HuH-7.5 (cell line): ENCODE measurements at regions not wholly inside any gene's neighbourhood (a gene's known extent, or its start where the extent isn't known, plus 50 kb on each side); places are given as distances from the start of the nearest gene placed in this dataset.
"Not testable (repeated sequence)": the region's sequence is repeated elsewhere in the genome, so short reads cannot be mapped to it uniquely, and the experiment has no call there.

Experiments used
- DNase-seq: peaks from one replicate; pipeline ENCODE4 v3.0.0; 2011; ENCODE audit warnings: low spot score

GRCh38 chr13:37997641-37998040, 128.1 kb upstream of the TRPC4 start:
- no peak for DNase-seq

GRCh38 chr13:37995092-37995491, 125.5 kb upstream of the TRPC4 start:
- no peak for DNase-seq

GRCh38 chr13:37986811-37987210, 117.2 kb upstream of the TRPC4 start:
- no peak for DNase-seq

GRCh38 chr13:37985281-37985680, 115.7 kb upstream of the TRPC4 start:
- DNase-seq = no peak

- no peak for DNase-seq
Measured at GRCh38 chr13:37984357-37984756, 114.8 kb upstream of the TRPC4 start.

- no peak for DNase-seq
Measured at GRCh38 chr13:37981932-37982331, 112.4 kb upstream of the TRPC4 start.

- no peak for DNase-seq
Measured at GRCh38 chr13:37978680-37979079, 109.1 kb upstream of the TRPC4 start.

- no peak for DNase-seq
Measured at GRCh38 chr13:37968555-37968954, 99.0 kb upstream of the TRPC4 start.

GRCh38 chr13:37966266-37966665, 96.7 kb upstream of the TRPC4 start:
- DNase-seq = no peak

GRCh38 chr13:37960427-37960826, 90.9 kb upstream of the TRPC4 start:
- no peak for DNase-seq

GRCh38 chr13:37959284-37959683, 89.7 kb upstream of the TRPC4 start:
- no peak for DNase-seq

- DNase-seq = no peak
Measured at GRCh38 chr13:37956536-37956935, 87.0 kb upstream of the TRPC4 start.

- not testable (repeated sequence) for DNase-seq
Measured at GRCh38 chr13:37954597-37954996, 85.0 kb upstream of the TRPC4 start.

GRCh38 chr13:37954191-37954590, 84.6 kb upstream of the TRPC4 start:
- no peak for DNase-seq

GRCh38 chr13:37953696-37954095, 84.1 kb upstream of the TRPC4 start:
- no peak for DNase-seq

- DNase-seq = no peak
Measured at GRCh38 chr13:37950016-37950415, 80.4 kb upstream of the TRPC4 start.

- DNase-seq = no peak
Measured at GRCh38 chr13:37947419-37948140, 78.0 kb upstream of the TRPC4 start.

- DNase-seq = no peak
Measured at GRCh38 chr13:37945651-37946575, 76.3 kb upstream of the TRPC4 start.

- no peak for DNase-seq
Measured at GRCh38 chr13:37944869-37945442, 75.4 kb upstream of the TRPC4 start.

GRCh38 chr13:37944081-37944868, 74.7 kb upstream of the TRPC4 start:
- DNase-seq = no peak

GRCh38 chr13:37942929-37943328, 73.4 kb upstream of the TRPC4 start:
- no peak for DNase-seq
